Neutrophil (primary cell): ENCODE measurements at regions not wholly inside any gene's neighbourhood (a gene's known extent, or its start where the extent isn't known, plus 50 kb on each side); places are given as distances from the start of the nearest gene placed in this dataset.
"Not testable (repeated sequence)": the region's sequence is repeated elsewhere in the genome, so short reads cannot be mapped to it uniquely, and the experiment has no call there.

Experiments
- H3K27ac ChIP-seq: fragments of 200-600 bp; sonication (generic); 2 replicates; pipeline ENCODE4 v1.5.1; 2016; ENCODE audit warnings: mild to moderate bottlenecking, moderate library complexity
- H3K27me3 ChIP-seq: fragments of 200-600 bp; sonication (generic); 2 replicates; pipeline ENCODE4 v1.6.0; 2016; ENCODE audit warnings: mild to moderate bottlenecking
- H3K36me3 ChIP-seq: fragments of 200-600 bp; sonication (generic); 2 replicates; pipeline ENCODE4 v1.5.1; 2017
- H3K4me1 ChIP-seq, 2 experiments: fragments of 200-600 bp in 1 of 2; sonication (generic) in 1 of 2; 1 replicate in 1 of 2; 2 replicates in 1 of 2; pipeline versions ENCODE4 v1.5.1 to v1.6.1; 2013 to 2016; ENCODE audit warnings: low read depth in 1 of 2, low read length in 1 of 2, mild to moderate bottlenecking in 1 of 2, moderate library complexity in 1 of 2; ENCODE audit not compliant: control insufficient read depth in 1 of 2, insufficient read depth in 1 of 2
- H3K4me3 ChIP-seq, 2 experiments: fragments of 200-600 bp in 1 of 2; sonication (generic) in 1 of 2; 1 replicate in 1 of 2; 2 replicates in 1 of 2; pipeline ENCODE4 v1.5.1; 2013 to 2016; ENCODE audit warnings: low read depth in 1 of 2, low read length in 1 of 2, mild to moderate bottlenecking in 1 of 2, moderate library complexity in 1 of 2
- H3K9me3 ChIP-seq: fragments of 200-600 bp; sonication (generic); 2 replicates; pipeline ENCODE4 v1.5.1; 2016
- CTCF ChIP-seq: fragments of 200-600 bp; sonication (generic); IDR thresholded peaks from 2 replicates; pipeline ENCODE4 v1.5.1; 2016; ENCODE audit warnings: antibody characterized with exemption

DNA sequence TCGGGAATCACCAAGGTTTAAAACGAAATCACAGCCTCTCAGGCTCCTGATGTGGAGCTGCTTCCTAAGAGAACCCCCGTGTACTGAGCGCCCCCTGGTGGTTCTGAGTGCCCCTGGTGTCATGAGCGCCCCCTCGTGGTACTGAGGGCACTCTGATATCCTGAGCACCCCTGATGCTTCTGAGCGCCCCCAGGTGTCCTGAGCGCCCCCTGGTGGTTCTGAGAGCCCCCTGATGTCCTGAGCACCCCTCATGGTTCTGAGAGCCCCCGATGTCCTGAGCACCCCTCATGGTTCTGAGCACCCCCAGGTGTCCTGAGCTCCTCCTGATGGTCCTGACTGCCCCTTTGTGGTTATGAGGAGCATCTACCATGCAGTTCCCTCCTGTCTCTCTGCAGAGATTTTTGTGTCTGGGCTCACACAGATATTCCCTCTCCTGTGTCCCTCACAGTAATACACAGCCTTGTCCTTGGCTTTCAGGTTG, 1092.1 kb downstream of the TMEM121 start:
- not testable (repeated sequence) for H3K27me3 ChIP-seq, H3K36me3 ChIP-seq, H3K9me3 ChIP-seq, H3K4me3 ChIP-seq
- TF ChIP-seq CTCF = peak; percentile 79
- peak overlapping the region; percentile 73 for H3K27ac ChIP-seq
- peaks cover 35 to 41% of the 10 kb centered on the region in 2 experiments for H3K4me1 ChIP-seq

- Histone ChIP-seq H3K4me3 (no peak overlapping the region), H3K36me3 (no peaks in the 10 kb centered on the region), H3K27me3 (no peaks in the 10 kb centered on the region), H3K9me3 (no peaks in the 10 kb centered on the region), H3K27ac (peak overlapping the region; percentile 73), H3K4me1 (peaks cover 45 to 52% of the 10 kb centered on the region in 2 experiments)
- no peak for TF ChIP-seq CTCF
Observed at GRCh38 chr14:106619606-106620005, 1093.2 kb downstream of the TMEM121 start.

- Histone ChIP-seq H3K9me3 (no peaks in the 10 kb centered on the region), H3K4me1 (peaks cover 53 to 59% of the 10 kb centered on the region in 2 experiments), H3K36me3 (no peaks in the 10 kb centered on the region), H3K27me3 (no peaks in the 10 kb centered on the region), H3K4me3 (no peak overlapping the region), H3K27ac (no peak overlapping the region)
- no peak for TF ChIP-seq CTCF
Observed at GRCh38 chr14:106620368-106620767, 1094.0 kb downstream of the TMEM121 start.

DNA sequence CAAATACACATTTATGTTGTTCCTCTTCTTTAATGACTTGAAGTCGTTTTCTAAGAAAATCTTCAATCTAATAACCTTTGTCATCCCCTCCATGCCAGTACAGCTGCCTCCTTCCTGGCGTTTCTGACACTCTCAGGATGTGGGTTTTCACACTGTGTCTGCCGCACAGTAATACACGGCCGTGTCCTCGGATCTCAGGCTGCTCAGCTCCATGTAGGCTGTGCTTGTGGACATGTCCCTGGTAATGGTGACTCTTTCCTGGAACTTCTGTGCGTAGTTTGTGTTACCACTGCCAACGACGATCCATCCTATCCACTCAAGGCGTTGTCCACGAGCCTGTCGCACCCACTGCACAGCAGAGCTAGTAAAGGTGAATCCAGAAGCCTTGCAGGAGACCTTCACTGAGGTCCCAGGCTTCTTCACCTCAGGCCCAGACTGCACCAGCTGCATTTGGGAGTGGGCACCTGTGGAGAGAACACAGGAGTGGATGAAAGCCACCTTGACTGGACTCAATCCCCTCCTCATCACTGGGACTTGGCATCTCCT, 1095.9 kb downstream of the TMEM121 start:
- no peaks in the 10 kb centered on the region for H3K9me3 ChIP-seq
- no peak overlapping the region for H3K27ac ChIP-seq
- H3K27me3 ChIP-seq = no peaks in the 10 kb centered on the region
- TF ChIP-seq CTCF = no peak
- peaks cover 72 to 75% of the 10 kb centered on the region in 2 experiments for H3K4me1 ChIP-seq
- H3K36me3 ChIP-seq = no peaks in the 10 kb centered on the region
- H3K4me3 ChIP-seq = no peak overlapping the region

GRCh38 chr14:106625186-106625585, 1098.8 kb downstream of the TMEM121 start:
- H3K27ac ChIP-seq = peak overlapping the region; percentile 74
- TF ChIP-seq CTCF = no peak
- H3K4me1 ChIP-seq = peaks cover 45 to 48% of the 10 kb centered on the region in 2 experiments
- H3K36me3 ChIP-seq = no peaks in the 10 kb centered on the region
- H3K4me3 ChIP-seq = peak overlapping the region; percentile 6 to 24
- H3K27me3 ChIP-seq = no peaks in the 10 kb centered on the region
- no peaks in the 10 kb centered on the region for H3K9me3 ChIP-seq

DNA sequence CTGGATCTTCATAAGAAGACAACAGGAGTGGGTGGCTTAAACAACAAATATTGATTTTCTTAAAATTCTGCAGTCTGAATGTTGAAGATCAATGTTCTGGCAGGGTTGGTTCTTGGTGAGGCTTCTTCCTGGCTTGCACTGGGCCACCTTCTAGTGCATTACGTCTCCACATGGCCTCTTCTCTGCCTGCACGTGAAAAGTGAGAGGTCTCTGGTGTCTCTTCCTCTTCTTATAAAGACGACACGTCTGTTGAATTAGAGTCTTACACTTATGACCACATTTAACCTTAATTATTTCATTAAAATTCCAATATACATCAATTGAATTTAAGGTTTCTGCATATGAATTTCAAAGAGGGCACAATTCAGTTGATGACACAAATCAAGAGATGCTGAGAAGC, 1100.1 kb downstream of the TMEM121 start:
- H3K27me3 ChIP-seq, H3K4me3 ChIP-seq, H3K9me3 ChIP-seq, H3K36me3 ChIP-seq: not testable (repeated sequence)
- peaks cover 39 to 42% of the 10 kb centered on the region in 2 experiments for H3K4me1 ChIP-seq
- H3K27ac ChIP-seq = peak overlapping the region; percentile 74
